K562 (cell line): ENCODE measurements at regions not wholly inside any gene's neighbourhood (a gene's known extent, or its start where the extent isn't known, plus 50 kb on each side); places are given as distances from the start of the nearest gene placed in this dataset.
A peak's percentile ranks its signal among the peaks of the same experiment; 100 is the strongest.

Experiments used
- ASH1L ChIP-seq: fragments of 450-650 bp; IDR thresholded peaks from 2 replicates; pipeline ENCODE4 v1.6.1; 2018; ENCODE audit warnings: borderline replicate concordance, mild to moderate bottlenecking, low read depth; ENCODE audit not compliant: partially characterized antibody
- ATF2 ChIP-seq: sonication (generic); formaldehyde crosslinking; IDR thresholded peaks from 2 replicates; pipeline ENCODE4 v1.8.1; 2022; ENCODE audit warnings: missing genetic modification reagents
- ATF7 ChIP-seq: fragments of 450-650 bp; IDR thresholded peaks from 2 replicates; pipeline ENCODE4 v1.7.1; 2014; ENCODE audit warnings: mild to moderate bottlenecking, moderate library complexity
- DPF2 ChIP-seq: fragments of 450-650 bp; IDR thresholded peaks from 2 replicates; pipeline ENCODE4 v1.6.1; 2016
- LARP7 ChIP-seq: fragments of 450-650 bp; IDR thresholded peaks from 2 replicates; pipeline ENCODE4 v1.6.1; 2016
- LEF1 ChIP-seq: fragments of 450-650 bp; IDR thresholded peaks from 2 replicates; pipeline ENCODE4 v1.6.1; 2016; ENCODE audit warnings: mild to moderate bottlenecking
- MAX ChIP-seq: sonication (generic); formaldehyde crosslinking; IDR thresholded peaks from 2 replicates; pipeline ENCODE4 v1.9.0; 2022; ENCODE audit warnings: mild to moderate bottlenecking, missing genetic modification reagents
- NCOA4 ChIP-seq: fragments of 450-650 bp; IDR thresholded peaks from 2 replicates; pipeline ENCODE4 v1.6.1; 2018; ENCODE audit warnings: mild to moderate bottlenecking; ENCODE audit not compliant: partially characterized antibody
- NR2C2 ChIP-seq, 2 experiments: fragments of 200-800 bp in 1 of 2; sonication (Bioruptor generic) in 1 of 2; sonication (generic) in 1 of 2; formaldehyde crosslinking in 1 of 2; IDR thresholded peaks; 2 replicates each; pipeline versions ENCODE4 v1.6.1 to v1.8.0; 2016 to 2022; ENCODE audit warnings: mild to moderate bottlenecking in 1 of 2, missing compliant biosample characterization in 1 of 2, missing genetic modification characterization in 1 of 2, missing genetic modification reagents in 1 of 2
- NR4A1 ChIP-seq, 2 experiments: fragments of 250-450 bp in 1 of 2; fragments of 450-650 bp in 1 of 2; sonication (Bioruptor Pico) in 1 of 2; IDR thresholded peaks; 2 replicates each; pipeline versions ENCODE4 v1.4.0 to v1.6.1; 2016 to 2020; ENCODE audit warnings: mild to moderate bottlenecking in 2 of 2, missing compliant biosample characterization in 1 of 2, missing genetic modification characterization in 1 of 2, moderate library complexity in 1 of 2
- PML ChIP-seq: IDR thresholded peaks from 2 replicates; pipeline ENCODE4 v1.6.1; 2012; ENCODE audit warnings: low read length, inconsistent platforms
- RAD21 ChIP-seq, 2 experiments: fragments of 250-450 bp in 1 of 2; fragments of 450-650 bp in 1 of 2; sonication (Bioruptor Pico) in 1 of 2; formaldehyde crosslinking in 1 of 2; IDR thresholded peaks in 1 of 2; conservative IDR thresholded peaks in 1 of 2; 2 replicates each; pipeline versions ENCODE4 v1.4.0 to v1.8.0; 2020 to 2022; ENCODE audit warnings: mild to moderate bottlenecking in 2 of 2, moderate library complexity in 1 of 2
- TAF9B ChIP-seq: fragments of 450-650 bp; IDR thresholded peaks from 2 replicates; pipeline ENCODE4 v1.6.1; 2018; ENCODE audit warnings: mild to moderate bottlenecking; ENCODE audit not compliant: partially characterized antibody
- ZNF766 ChIP-seq: fragments of 200-800 bp; sonication (Bioruptor generic); conservative IDR thresholded peaks from 2 replicates; pipeline ENCODE4 v1.6.1; 2016; ENCODE audit warnings: missing genetic modification characterization, missing compliant biosample characterization
- ZNF785 ChIP-seq: fragments of 250-450 bp; sonication (Bioruptor Pico); IDR thresholded peaks from 2 replicates; pipeline ENCODE4 v1.4.0; 2020; ENCODE audit warnings: mild to moderate bottlenecking
- TF ChIP-seq, protein P1 (sequence below): fragments of 450-650 bp; formaldehyde crosslinking; IDR thresholded peaks from 2 replicates; pipeline ENCODE4 v1.4.0; 2020; ENCODE audit warnings: mild to moderate bottlenecking, mixed read lengths
- TF ChIP-seq, protein P2 (sequence below): fragments of 250-450 bp; sonication (Bioruptor Pico); IDR thresholded peaks from 2 replicates; pipeline ENCODE4 v1.4.0; 2020
- TF ChIP-seq, protein P3 (sequence below): fragments of 250-450 bp; sonication (Bioruptor Pico); IDR thresholded peaks from 2 replicates; pipeline ENCODE4 v1.8.0; 2021; ENCODE audit warnings: borderline replicate concordance, mild to moderate bottlenecking, moderate library complexity; ENCODE audit not compliant: poor library complexity, severe bottlenecking

DNA sequence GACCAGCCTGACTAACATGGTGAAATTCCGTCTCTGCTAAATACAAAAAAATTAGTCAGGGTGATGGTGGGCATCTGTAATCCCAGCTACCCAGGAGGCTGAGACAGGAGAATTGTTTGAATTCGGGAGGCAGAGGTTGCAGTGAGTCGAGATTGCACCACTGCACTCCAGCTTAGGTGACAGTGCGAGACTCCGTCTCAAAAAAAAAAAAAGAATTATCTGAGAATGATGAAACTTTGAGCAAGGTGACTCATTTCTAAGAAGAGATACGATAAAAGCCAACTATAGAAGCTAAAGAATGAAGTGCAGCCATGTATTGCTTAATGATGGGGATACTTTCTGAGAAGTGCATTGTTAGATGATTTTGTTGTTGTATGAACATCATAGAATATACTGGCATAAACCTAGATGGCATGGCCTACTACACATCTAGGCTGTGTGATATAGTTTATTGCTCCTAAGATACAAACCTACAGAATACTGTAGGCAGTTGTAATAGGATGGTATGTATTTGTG is 64.7 kb downstream of the SNRPE start (continued):
- TF ChIP-seq, protein P1, sequence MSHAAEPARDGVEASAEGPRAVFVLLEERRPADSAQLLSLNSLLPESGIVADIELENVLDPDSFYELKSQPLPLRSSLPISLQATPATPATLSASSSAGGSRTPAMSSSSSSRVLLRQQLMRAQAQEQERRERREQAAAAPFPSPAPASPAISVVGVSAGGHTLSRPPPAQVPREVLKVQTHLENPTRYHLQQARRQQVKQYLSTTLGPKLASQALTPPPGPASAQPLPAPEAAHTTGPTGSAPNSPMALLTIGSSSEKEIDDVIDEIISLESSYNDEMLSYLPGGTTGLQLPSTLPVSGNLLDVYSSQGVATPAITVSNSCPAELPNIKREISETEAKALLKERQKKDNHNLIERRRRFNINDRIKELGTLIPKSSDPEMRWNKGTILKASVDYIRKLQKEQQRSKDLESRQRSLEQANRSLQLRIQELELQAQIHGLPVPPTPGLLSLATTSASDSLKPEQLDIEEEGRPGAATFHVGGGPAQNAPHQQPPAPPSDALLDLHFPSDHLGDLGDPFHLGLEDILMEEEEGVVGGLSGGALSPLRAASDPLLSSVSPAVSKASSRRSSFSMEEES (CRISPR knock-in tag): no peak
- no peak for TF ChIP-seq NR2C2 (CRISPR knock-in tag; IDR thresholded peaks at IDR 0.05)
- peak; percentile 51; the same call in 1 of the 2 replicates for TF ChIP-seq NR2C2 (tag; IDR thresholded peaks at IDR 0.05)
- TF ChIP-seq, protein P2, sequence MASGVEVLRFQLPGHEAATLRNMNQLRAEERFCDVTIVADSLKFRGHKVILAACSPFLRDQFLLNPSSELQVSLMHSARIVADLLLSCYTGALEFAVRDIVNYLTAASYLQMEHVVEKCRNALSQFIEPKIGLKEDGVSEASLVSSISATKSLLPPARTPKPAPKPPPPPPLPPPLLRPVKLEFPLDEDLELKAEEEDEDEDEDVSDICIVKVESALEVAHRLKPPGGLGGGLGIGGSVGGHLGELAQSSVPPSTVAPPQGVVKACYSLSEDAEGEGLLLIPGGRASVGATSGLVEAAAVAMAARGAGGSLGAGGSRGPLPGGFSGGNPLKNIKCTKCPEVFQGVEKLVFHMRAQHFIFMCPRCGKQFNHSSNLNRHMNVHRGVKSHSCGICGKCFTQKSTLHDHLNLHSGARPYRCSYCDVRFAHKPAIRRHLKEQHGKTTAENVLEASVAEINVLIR: no peak
- no peak for TF ChIP-seq NR4A1 (CRISPR knock-in tag; IDR thresholded peaks at IDR 0.05)
- TF ChIP-seq NR4A1 (tag; IDR thresholded peaks at IDR 0.05): 0 out of 2 replicates have a peak, but pooled peaks have one; percentile 17
- no peak for TF ChIP-seq MAX
- peak; percentile 77 for TF ChIP-seq ZNF766 (CRISPR knock-in tag)
- no peak; the same call in 1 of the 2 replicates for TF ChIP-seq LARP7
- TF ChIP-seq ZNF785 (CRISPR knock-in tag): no peak
- no peak for TF ChIP-seq TAF9B
- peak; percentile 90; the same call in 1 of the 2 replicates for TF ChIP-seq DPF2
- peak; percentile 89 for TF ChIP-seq ATF7
- no peak for TF ChIP-seq NCOA4
- peak in 1 of 2 experiments; percentile 11; a peak in 1 of 4 replicates for TF ChIP-seq RAD21 (CRISPR knock-in tag; conservative IDR thresholded peaks at IDR 0.05 in 1 of 2, IDR thresholded peaks at IDR 0.05 in 1 of 2)
- TF ChIP-seq, protein P3, sequence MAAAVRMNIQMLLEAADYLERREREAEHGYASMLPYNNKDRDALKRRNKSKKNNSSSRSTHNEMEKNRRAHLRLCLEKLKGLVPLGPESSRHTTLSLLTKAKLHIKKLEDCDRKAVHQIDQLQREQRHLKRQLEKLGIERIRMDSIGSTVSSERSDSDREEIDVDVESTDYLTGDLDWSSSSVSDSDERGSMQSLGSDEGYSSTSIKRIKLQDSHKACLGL: no peak
- no peak for TF ChIP-seq PML
- no peak for TF ChIP-seq ASH1L
- TF ChIP-seq LEF1: peak; percentile 39; the same call in 1 of the 2 replicates
- no peak for TF ChIP-seq ATF2 (CRISPR knock-in tag)
